GM12864 (cell line): ENCODE measurements at regions not wholly inside any gene's neighbourhood (a gene's known extent, or its start where the extent isn't known, plus 50 kb on each side); places are given as distances from the start of the nearest gene placed in this dataset.

Experiments
- DNase-seq: peaks from one replicate; pipeline ENCODE4 v3.0.0-alpha.2; 2011; ENCODE audit warnings: low read depth
- H3K4me3 ChIP-seq: 2 replicates; pipeline ENCODE4 v1.5.1; 2011; ENCODE audit warnings: mild to moderate bottlenecking, low read depth, low read length, control low read depth
- CTCF ChIP-seq: IDR thresholded peaks from 2 replicates; pipeline ENCODE4 v1.5.1; 2011; ENCODE audit warnings: low read depth, mild to moderate bottlenecking, moderate library complexity, low read length, control low read depth, inconsistent platforms; ENCODE audit errors: missing control alignments

GRCh38 chr5:68798877-68799843, 294.7 kb upstream of the SLC30A5 start:
- no peak for DNase-seq
- no peak for TF ChIP-seq CTCF
- H3K4me3 ChIP-seq, result no peak overlapping the region

DNA sequence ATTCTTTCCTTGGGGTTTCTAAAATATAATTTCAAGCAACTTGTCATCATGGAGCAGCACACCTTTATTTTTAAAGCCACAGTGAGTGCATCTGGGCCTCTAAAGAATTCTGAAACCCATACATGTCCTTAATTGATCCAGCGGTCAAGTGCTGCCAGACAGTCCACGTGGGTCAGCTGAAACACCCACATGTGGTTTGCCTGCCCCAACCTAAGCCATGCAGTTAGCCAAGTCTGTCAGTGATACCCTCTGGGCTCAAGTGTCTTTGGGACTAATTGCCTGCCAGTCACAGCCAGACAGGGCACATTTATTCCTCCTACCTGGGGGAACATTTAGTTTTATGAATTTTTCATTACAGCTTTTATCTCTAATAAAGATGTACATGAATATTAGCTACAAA, 291.4 kb upstream of the SLC30A5 start:
- TF ChIP-seq CTCF, result no peak
- H3K4me3 ChIP-seq, result no peak overlapping the region
- DNase-seq, result no peak

DNA sequence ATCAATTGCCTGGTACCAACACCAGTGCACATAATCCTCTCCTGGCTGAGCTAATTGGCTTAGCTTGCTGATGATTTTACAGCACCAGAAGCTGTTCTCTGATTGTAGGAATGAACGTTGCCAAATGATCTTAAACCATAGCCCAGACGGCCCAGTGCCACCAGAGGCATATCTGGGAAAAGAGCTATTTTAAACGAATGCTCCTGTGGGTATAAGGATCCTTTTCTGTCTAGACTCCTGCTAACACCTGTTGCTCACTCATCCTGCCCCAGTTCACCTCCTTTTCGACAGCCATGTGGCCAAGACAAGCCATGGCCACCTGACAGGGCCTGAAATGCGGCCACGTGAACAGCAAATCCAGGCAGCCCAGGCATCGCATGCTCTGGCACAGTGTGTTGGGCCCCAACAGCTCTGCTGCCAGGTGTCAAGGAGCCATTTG, 289.9 kb upstream of the SLC30A5 start:
- no peak for TF ChIP-seq CTCF
- no peak overlapping the region for H3K4me3 ChIP-seq
- no peak for DNase-seq

GRCh38 chr5:68804343-68804742, 289.5 kb upstream of the SLC30A5 start:
- no peak overlapping the region for H3K4me3 ChIP-seq
- no peak for TF ChIP-seq CTCF
- DNase-seq, result no peak

GRCh38 chr5:68805444-68805843, 288.4 kb upstream of the SLC30A5 start:
- TF ChIP-seq CTCF, result no peak
- DNase-seq, result no peak
- no peak overlapping the region for H3K4me3 ChIP-seq

DNA sequence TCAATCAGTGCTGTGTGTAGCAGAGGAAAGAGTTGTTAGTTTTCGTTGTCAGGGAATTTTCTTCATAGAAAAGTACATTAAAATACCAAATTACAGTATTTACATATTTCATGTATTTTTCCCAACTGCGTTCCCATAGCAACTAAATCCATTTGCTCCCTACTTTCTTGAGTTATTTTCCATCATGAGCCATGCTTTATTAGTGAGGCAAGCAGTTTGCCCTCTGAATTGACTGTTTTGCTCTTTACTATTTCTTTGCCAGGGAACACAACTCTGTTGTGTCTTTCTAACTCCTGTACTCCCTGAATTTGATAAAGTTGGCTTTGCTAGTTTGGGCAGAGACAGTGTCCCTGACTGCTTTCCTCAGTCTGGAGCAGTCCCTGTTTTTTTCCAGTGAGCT, 276.2 kb upstream of the SLC30A5 start:
- no peak for TF ChIP-seq CTCF
- no peak for DNase-seq
- no peak overlapping the region for H3K4me3 ChIP-seq
